ENCODE measurements at regions not wholly inside any gene's neighbourhood (a gene's known extent, or its start where the extent isn't known, plus 50 kb on each side); places are given as distances from the start of the nearest gene placed in this dataset.
"Not testable (repeated sequence)": the region's sequence is repeated elsewhere in the genome, so short reads cannot be mapped to it uniquely, and the experiment has no call there.

DNA sequence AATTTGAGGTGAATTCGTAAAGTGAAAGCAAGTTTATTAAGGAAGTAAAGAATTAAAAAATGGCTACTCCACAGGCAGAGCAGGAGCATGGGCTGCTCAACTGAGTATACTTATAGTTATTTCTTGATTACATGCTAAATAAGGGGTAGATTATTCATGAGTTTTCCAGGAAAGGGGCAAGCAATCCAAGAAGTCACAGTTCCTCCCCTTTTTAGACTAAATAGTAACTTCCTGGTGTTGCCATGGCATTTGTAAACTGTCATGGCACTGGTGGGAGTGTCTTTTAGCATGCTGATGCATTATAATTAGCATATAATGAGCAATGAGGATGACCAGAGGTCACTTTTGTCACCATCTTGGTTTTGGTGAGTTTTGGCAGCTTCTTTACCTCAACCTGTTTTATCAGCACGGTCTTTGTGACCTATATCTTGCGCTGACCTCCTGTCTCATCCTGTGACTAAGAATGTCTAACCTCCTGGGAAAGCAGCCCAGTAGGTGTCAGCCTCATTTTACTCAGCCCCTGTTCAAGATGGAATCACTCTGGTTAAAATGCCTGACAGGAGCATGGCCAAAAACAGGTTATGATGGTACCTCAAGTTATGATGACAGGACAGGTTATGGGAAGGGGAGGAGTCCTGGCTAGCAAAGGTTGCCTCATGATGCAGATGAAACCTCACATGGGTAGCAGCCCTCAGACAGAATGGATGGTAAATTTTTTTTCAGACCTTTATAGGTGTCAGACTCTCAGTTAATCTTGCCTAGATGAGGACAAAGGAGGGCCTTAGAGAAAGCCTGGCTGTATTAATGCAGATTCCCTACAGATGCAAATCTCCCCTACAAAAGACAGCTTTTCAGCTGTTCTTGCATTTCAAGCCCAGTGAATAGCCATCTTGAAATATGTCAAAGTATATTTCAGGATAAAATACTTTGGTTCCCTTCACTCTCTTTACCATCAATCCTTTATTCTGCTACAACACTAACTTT lies 49.7 kb downstream of the SIPA1L2 start:
- ATAC-seq (ENCODE audit: low read depth in 2 of 2) (no peak), DNase-seq (no peak)
- Mint-ChIP-seq H3K36me3 (no peaks in the 10 kb centered on the region), H3K4me3 (no peak overlapping the region), H3K27ac (no peak overlapping the region), H3K27me3 (no peaks in the 10 kb centered on the region), H3K4me1 (peaks cover 0 to 3% (median 0%) of the 10 kb centered on the region in 3 donors), H3K9me3 (no peaks in the 10 kb centered on the region)

DNA sequence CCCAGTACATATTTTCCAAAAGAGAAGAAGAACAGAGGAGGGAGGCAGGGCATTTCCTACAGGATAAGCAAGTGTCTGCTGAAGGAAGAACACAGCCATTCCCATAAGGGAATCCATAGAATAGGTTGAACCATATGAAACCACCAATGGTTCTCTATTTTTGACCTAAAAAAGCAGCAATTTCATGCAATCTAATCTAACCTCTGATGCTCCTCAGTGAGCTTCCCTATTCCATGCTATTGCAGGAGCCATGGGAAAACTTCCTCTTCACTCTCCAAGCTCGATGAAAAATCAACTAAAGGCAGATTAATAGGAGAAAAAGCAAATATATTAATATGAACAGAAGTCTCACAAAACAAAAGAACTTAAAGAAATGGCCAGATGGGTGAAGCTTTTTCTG lies 50.5 kb downstream of the SIPA1L2 start:
- no peak for DNase-seq
- Mint-ChIP-seq H3K36me3 (no peaks in the 10 kb centered on the region), H3K27ac (no peak overlapping the region), H3K4me3 (no peak overlapping the region), H3K9me3 (no peaks in the 10 kb centered on the region), H3K4me1 (peaks cover 0 to 3% (median 0%) of the 10 kb centered on the region in 3 donors), H3K27me3 (no peaks in the 10 kb centered on the region)
- ATAC-seq (ENCODE audit: low read depth in 2 of 2), result no peak

DNA sequence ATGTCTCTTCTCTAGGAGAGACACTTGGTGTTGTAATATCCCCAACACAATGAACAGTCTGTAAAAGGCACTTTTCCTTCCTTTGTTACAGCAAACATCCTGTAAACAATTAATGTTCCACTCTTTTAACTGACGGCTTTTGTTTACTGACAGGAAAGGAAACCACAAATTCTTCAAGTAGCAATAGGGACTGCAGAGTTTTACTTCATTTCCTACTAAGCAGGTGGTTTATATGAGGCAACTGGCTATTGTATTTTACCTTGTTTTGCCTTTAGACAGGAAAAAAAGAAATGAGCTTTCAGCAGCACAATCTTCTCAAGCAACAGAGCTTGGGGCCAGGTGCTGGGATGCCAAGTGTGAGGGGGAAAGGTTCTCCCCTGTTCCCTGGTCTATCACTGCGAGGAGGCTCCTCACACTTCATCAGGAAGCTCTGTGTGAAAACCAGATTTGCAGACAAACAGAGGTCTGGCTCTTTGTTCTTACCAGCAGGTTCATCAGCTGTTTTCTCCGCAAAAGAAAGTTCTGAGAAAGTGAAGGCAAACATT lies 51.2 kb downstream of the SIPA1L2 start:
- Mint-ChIP-seq H3K36me3 (no peaks in the 10 kb centered on the region), H3K9me3 (no peaks in the 10 kb centered on the region), H3K4me1 (peaks cover 0 to 3% (median 0%) of the 10 kb centered on the region in 3 donors), H3K27ac (no peak overlapping the region), H3K4me3 (no peak overlapping the region), H3K27me3 (no peaks in the 10 kb centered on the region)
- ATAC-seq (ENCODE audit: low read depth in 2 of 2) (no peak), DNase-seq (no peak)

GRCh38 chr1:232577772-232578171 lies 52.2 kb downstream of the SIPA1L2 start:
- no peak overlapping the region for H3K27ac Mint-ChIP-seq
- ATAC-seq (ENCODE audit: low read depth in 2 of 2) (no peak), DNase-seq (no peak)
- no peak overlapping the region for H3K4me3 Mint-ChIP-seq
- H3K36me3 Mint-ChIP-seq, result no peaks in the 10 kb centered on the region
- no peaks in the 10 kb centered on the region for H3K27me3 Mint-ChIP-seq
- H3K9me3 Mint-ChIP-seq, result no peaks in the 10 kb centered on the region
- peaks cover 0 to 3% (median 0%) of the 10 kb centered on the region in 3 donors for H3K4me1 Mint-ChIP-seq

DNA sequence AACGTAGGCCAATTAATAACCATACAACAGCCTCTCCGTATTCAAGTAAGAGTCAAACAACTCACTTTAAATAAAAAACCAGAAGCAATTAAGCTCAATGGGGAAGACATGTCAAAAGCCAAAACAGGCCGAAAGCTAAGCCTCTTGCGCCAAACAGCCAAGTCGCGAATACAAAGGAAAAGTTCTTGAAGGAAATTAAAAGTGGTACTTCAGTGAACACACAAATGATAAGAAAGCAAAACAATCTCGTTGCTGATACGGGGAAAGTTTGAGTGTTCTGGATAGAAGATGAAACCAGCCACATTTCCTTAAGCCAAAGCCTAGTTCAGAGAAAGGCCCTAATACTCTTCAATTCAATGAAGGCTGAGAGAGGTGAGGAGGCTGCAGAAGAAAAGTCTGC lies 53.4 kb downstream of the SIPA1L2 start:
- H3K36me3 Mint-ChIP-seq, result no peaks in the 10 kb centered on the region
- no peaks in the 10 kb centered on the region for H3K9me3 Mint-ChIP-seq
- DNase-seq, result no peak
- no peaks in the 10 kb centered on the region for H3K27me3 Mint-ChIP-seq
- H3K4me1 Mint-ChIP-seq, result peaks cover 0 to 3% (median 0%) of the 10 kb centered on the region in 3 donors
- no peak overlapping the region for H3K4me3 Mint-ChIP-seq
- H3K27ac Mint-ChIP-seq, result peak overlapping the region in 1 of 6 donors; percentile 1
- no peak for ATAC-seq (ENCODE audit: low read depth in 2 of 2)

DNA sequence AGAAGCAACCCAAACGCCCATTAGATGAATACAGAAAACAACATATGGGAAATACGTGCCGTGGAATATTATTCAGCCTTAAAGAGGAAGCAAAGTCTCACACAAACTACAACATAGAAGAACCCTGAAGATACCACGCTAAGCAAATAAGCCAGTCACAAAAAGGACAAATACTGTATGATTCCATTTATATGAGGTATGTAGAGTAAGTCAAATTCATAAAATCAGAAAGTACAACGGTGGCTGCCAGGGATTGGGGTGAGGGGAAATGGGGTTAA lies 54.2 kb downstream of the SIPA1L2 start:
- Mint-ChIP-seq H3K9me3 (no peaks in the 10 kb centered on the region), H3K4me1 (peaks cover 0 to 3% (median 0%) of the 10 kb centered on the region in 3 donors), H3K27ac (no peak overlapping the region), H3K27me3 (no peaks in the 10 kb centered on the region), H3K36me3 (no peaks in the 10 kb centered on the region), H3K4me3 (no peak overlapping the region)
- ATAC-seq (ENCODE audit: low read depth in 2 of 2) (no peak), DNase-seq (no peak)

DNA sequence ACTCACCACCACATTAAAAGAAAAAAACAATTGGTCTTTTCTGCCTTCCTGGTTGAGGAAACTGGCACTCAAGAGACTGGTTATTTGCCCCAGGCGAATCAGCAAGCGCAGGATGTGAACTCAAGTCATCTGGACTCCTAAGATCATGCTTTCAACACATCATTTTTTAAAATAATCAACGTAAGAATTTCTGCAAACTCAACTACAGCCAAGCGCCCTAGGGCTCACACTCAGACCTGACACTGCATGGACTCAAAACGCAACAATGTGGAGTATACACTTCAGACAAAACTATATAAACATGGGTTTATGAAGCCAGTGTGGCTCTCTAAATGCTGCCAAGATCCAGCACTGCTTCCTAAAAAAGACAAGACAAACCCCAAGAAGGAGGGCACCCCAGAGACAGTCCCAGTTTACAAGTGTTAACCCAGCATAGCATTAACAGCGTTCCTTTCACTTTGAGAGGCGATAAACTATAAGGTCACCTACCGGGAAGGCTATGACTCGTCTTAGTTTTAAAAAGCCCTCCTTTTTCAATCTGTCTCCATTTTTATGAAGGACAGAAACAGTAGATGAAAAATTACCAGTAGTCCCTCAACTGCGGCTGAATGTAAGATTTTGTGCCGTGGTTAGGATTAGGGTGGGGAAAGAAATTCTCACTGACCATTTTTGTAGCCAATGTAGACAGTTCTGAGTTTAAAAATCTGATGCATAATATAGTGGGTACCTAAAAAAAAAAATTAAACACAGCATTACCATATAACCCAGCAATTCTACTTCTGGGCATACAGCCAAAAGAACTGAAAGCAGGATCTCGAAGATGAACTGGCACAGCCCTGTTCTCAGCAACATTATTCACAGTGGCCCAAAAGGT lies 54.8 kb downstream of the SIPA1L2 start:
- no peak overlapping the region for H3K4me3 Mint-ChIP-seq
- H3K4me1 Mint-ChIP-seq, result peaks cover 0 to 3% (median 0%) of the 10 kb centered on the region in 3 donors
- H3K36me3 Mint-ChIP-seq, result no peaks in the 10 kb centered on the region
- no peak overlapping the region for H3K27ac Mint-ChIP-seq
- no peaks in the 10 kb centered on the region for H3K27me3 Mint-ChIP-seq
- ATAC-seq (ENCODE audit: low read depth in 2 of 2) (no peak), DNase-seq (no peak)
- no peaks in the 10 kb centered on the region for H3K9me3 Mint-ChIP-seq

DNA sequence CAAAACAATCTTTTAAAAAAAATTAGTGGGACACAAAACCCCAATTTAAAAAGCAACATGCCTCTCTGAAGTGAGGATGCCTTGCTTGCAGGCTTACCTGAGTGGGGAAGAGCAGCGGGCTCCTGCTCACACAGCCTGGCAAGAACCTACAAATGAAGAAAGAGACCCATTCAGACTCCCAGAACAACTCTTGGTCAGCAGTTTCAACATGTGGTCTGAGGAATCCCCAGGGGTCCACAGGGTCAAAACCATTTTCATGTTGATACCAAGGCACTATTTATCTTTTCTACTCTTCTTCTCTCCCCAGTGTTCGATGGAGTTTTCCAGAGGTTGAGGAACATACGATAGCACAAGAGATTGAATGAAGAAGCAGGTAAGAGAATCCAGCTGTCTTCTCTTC lies 55.9 kb downstream of the SIPA1L2 start:
- DNase-seq, result no peak
- peaks cover 0 to 3% (median 0%) of the 10 kb centered on the region in 7 donors for H3K9me3 Mint-ChIP-seq
- no peak overlapping the region for H3K27ac Mint-ChIP-seq
- no peaks in the 10 kb centered on the region for H3K36me3 Mint-ChIP-seq
- H3K27me3 Mint-ChIP-seq, result no peaks in the 10 kb centered on the region
- H3K4me3 Mint-ChIP-seq, result no peak overlapping the region
- no peaks in the 10 kb centered on the region for H3K4me1 Mint-ChIP-seq
- no peak for ATAC-seq (ENCODE audit: low read depth in 2 of 2)

GRCh38 chr1:232571523-232571922 lies 58.4 kb downstream of the SIPA1L2 start:
- no peaks in the 10 kb centered on the region for H3K4me1 Mint-ChIP-seq
- no peak overlapping the region for H3K27ac Mint-ChIP-seq
- no peaks in the 10 kb centered on the region for H3K27me3 Mint-ChIP-seq
- no peaks in the 10 kb centered on the region for H3K36me3 Mint-ChIP-seq
- no peak for DNase-seq
- H3K4me3 Mint-ChIP-seq, result no peak overlapping the region
- ATAC-seq (ENCODE audit: low read depth in 2 of 2), result no peak
- peaks cover 0 to 4% (median 0%) of the 10 kb centered on the region in 7 donors for H3K9me3 Mint-ChIP-seq

GRCh38 chr1:232570007-232570406 lies 59.9 kb downstream of the SIPA1L2 start:
- H3K27ac Mint-ChIP-seq, result no peak overlapping the region
- no peaks in the 10 kb centered on the region for H3K4me1 Mint-ChIP-seq
- H3K27me3 Mint-ChIP-seq, result no peaks in the 10 kb centered on the region
- DNase-seq (no peak), ATAC-seq (ENCODE audit: low read depth in 2 of 2) (no peak)
- H3K36me3 Mint-ChIP-seq, result no peaks in the 10 kb centered on the region
- H3K4me3 Mint-ChIP-seq, result no peak overlapping the region
- H3K9me3 Mint-ChIP-seq, result peaks cover 0 to 4% (median 0%) of the 10 kb centered on the region in 7 donors

- not testable (repeated sequence) for DNase-seq; H3K4me1 Mint-ChIP-seq; H3K36me3 Mint-ChIP-seq; H3K4me3 Mint-ChIP-seq; ATAC-seq (ENCODE audit: low read depth in 2 of 2); H3K27me3 Mint-ChIP-seq; H3K9me3 Mint-ChIP-seq; H3K27ac Mint-ChIP-seq
Measured at GRCh38 chr1:232569554-232569921, 60.4 kb downstream of the SIPA1L2 start.

- DNase-seq, result no peak
- Mint-ChIP-seq H3K4me1 (no peaks in the 10 kb centered on the region), H3K27me3 (peaks cover 0 to 4% (median 0%) of the 10 kb centered on the region in 3 donors), H3K36me3 (no peaks in the 10 kb centered on the region), H3K27ac (no peak overlapping the region), H3K9me3 (peaks cover 0 to 4% (median 0%) of the 10 kb centered on the region in 7 donors), H3K4me3 (no peak overlapping the region)
- ATAC-seq (ENCODE audit: low read depth in 2 of 2), result no peak
Measured at GRCh38 chr1:232568906-232569553, 60.9 kb downstream of the SIPA1L2 start.

- Mint-ChIP-seq H3K27ac (no peak overlapping the region), H3K9me3 (peaks cover 0 to 4% (median 0%) of the 10 kb centered on the region in 7 donors), H3K4me3 (no peak overlapping the region), H3K36me3 (no peaks in the 10 kb centered on the region), H3K4me1 (peaks cover 0 to under 1% (median 0%) of the 10 kb centered on the region in 3 donors), H3K27me3 (peaks cover 0 to 9% (median 0%) of the 10 kb centered on the region in 3 donors)
- no peak for ATAC-seq (ENCODE audit: low read depth in 2 of 2)
- DNase-seq, result no peak
Measured at GRCh38 chr1:232568331-232568852, 61.5 kb downstream of the SIPA1L2 start.

All from naive B cell (primary cell).